ENCODE measurements at regions not wholly inside any gene's neighbourhood (a gene's known extent, or its start where the extent isn't known, plus 50 kb on each side); places are given as distances from the start of the nearest gene placed in this dataset.

DNA sequence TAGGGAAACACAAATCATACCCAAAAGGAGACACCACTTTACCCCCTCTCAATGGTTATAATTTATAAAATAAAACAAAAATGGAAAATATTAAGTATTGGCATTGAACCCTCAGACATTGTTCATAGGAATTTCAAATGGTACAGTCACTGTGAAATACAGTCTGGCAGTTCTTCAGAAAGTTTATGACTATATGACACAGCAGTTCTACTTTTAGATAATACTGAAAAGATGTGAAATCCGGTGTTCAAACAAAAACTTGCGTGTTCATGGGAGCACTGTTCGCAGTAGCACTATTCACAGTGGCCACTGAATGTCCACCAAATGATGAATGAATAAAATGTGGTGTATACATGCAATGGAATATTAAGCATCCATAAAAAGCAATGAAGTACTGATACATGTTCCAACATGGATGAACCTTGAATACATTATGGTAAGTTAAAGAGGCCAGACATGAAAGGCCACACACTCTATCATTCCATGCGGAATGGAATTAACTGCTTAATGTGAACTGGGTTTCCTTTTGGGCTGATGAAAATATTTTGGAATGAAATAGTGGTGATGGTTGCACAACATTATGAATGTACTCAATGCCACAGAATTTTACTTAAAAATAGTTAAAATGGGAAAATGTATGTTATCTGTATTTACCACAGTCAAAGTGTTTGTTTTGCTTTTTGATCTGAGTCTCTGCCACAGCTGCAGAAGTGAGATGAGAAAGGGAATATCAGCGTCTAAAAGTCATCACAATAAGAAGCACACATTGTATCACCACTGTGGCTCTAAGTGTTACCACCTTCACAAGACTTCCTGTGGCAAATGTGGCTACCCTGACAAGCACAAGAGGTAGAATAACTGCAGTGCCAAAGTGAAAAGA, 864.6 kb downstream of the SUCLG1 start:
- TF ChIP-seq TCF7L2 (IDR thresholded peaks at IDR 0.05; ENCODE audit: low read depth, low read length) (no peak), REST (IDR thresholded peaks at IDR 0.05; ENCODE audit: insufficient read depth in 1 of 2, low read depth in 2 of 2, low read length in 1 of 2) (no peak), SIN3A (IDR thresholded peaks at IDR 0.05; ENCODE audit: borderline replicate concordance, insufficient read depth, low read depth, low read length) (no peak)
- TF ChIP-seq, protein P1, sequence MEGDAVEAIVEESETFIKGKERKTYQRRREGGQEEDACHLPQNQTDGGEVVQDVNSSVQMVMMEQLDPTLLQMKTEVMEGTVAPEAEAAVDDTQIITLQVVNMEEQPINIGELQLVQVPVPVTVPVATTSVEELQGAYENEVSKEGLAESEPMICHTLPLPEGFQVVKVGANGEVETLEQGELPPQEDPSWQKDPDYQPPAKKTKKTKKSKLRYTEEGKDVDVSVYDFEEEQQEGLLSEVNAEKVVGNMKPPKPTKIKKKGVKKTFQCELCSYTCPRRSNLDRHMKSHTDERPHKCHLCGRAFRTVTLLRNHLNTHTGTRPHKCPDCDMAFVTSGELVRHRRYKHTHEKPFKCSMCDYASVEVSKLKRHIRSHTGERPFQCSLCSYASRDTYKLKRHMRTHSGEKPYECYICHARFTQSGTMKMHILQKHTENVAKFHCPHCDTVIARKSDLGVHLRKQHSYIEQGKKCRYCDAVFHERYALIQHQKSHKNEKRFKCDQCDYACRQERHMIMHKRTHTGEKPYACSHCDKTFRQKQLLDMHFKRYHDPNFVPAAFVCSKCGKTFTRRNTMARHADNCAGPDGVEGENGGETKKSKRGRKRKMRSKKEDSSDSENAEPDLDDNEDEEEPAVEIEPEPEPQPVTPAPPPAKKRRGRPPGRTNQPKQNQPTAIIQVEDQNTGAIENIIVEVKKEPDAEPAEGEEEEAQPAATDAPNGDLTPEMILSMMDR (IDR thresholded peaks at IDR 0.05), result no peak

Data from Panc1 (cell line).